ENCODE measurements at regions not wholly inside any gene's neighbourhood (a gene's known extent, or its start where the extent isn't known, plus 50 kb on each side); places are given as distances from the start of the nearest gene placed in this dataset.

GRCh38 chr18:66931010-66931409, 327.1 kb upstream of the CDH19 start:
- no peaks in the 10 kb centered on the region for H3K9me3 ChIP-seq (ENCODE audit: insufficient read depth, low read length)
- H2AFZ ChIP-seq (ENCODE audit: low read depth, low read length, severe bottlenecking) = no peak overlapping the region
- no peaks in the 10 kb centered on the region for H3F3A ChIP-seq (ENCODE audit: insufficient read depth)
- H3K27ac ChIP-seq (ENCODE audit: low read depth, low read length) = no peak overlapping the region
- H4K20me1 ChIP-seq (ENCODE audit: low read depth, low read length) = no peaks in the 10 kb centered on the region
- H3K27me3 ChIP-seq (ENCODE audit: low read length) = no peaks in the 10 kb centered on the region
- H3K79me2 ChIP-seq (ENCODE audit: insufficient read depth, low read length) = no peaks in the 10 kb centered on the region
- H3K36me3 ChIP-seq (ENCODE audit: low read length) = no peaks in the 10 kb centered on the region
- TF ChIP-seq EZH2phosphoT487 (conservative IDR thresholded peaks at IDR 0.05; ENCODE audit: low read length) (no peak), CTCF (IDR thresholded peaks at IDR 0.05; ENCODE audit: insufficient read depth, low read length, poor library complexity, severe bottlenecking) (no peak)
- no peak overlapping the region for H3K4me3 ChIP-seq (ENCODE audit: insufficient read depth, low read length, poor library complexity, severe bottlenecking)
- no peak overlapping the region for H3K9ac ChIP-seq (ENCODE audit: low read length)
- no peak overlapping the region for H3K4me2 ChIP-seq (ENCODE audit: low read depth, low read length, poor library complexity, severe bottlenecking)
- H3K9me2 ChIP-seq (replicated peaks; ENCODE audit: insufficient read depth, low read length) = no peaks in the 10 kb centered on the region

GRCh38 chr18:66916834-66917233, 312.9 kb upstream of the CDH19 start:
- H3K4me3 ChIP-seq (ENCODE audit: insufficient read depth, low read length, poor library complexity, severe bottlenecking) = no peak overlapping the region
- no peaks in the 10 kb centered on the region for H3K27me3 ChIP-seq (ENCODE audit: low read length)
- H3F3A ChIP-seq (ENCODE audit: insufficient read depth) = no peaks in the 10 kb centered on the region
- TF ChIP-seq CTCF (IDR thresholded peaks at IDR 0.05; ENCODE audit: insufficient read depth, low read length, poor library complexity, severe bottlenecking) (no peak), EZH2phosphoT487 (conservative IDR thresholded peaks at IDR 0.05; ENCODE audit: low read length) (no peak)
- H3K36me3 ChIP-seq (ENCODE audit: low read length) = no peaks in the 10 kb centered on the region
- H3K9me3 ChIP-seq (ENCODE audit: insufficient read depth, low read length) = no peaks in the 10 kb centered on the region
- H3K9ac ChIP-seq (ENCODE audit: low read length) = no peak overlapping the region
- H2AFZ ChIP-seq (ENCODE audit: low read depth, low read length, severe bottlenecking) = no peak overlapping the region
- H3K27ac ChIP-seq (ENCODE audit: low read depth, low read length) = no peak overlapping the region
- H3K79me2 ChIP-seq (ENCODE audit: insufficient read depth, low read length) = no peaks in the 10 kb centered on the region
- H3K9me2 ChIP-seq (replicated peaks; ENCODE audit: insufficient read depth, low read length) = no peaks in the 10 kb centered on the region
- H3K4me2 ChIP-seq (ENCODE audit: low read depth, low read length, poor library complexity, severe bottlenecking) = no peak overlapping the region
- H4K20me1 ChIP-seq (ENCODE audit: low read depth, low read length) = no peaks in the 10 kb centered on the region

- Histone ChIP-seq H4K20me1 (ENCODE audit: low read depth, low read length) (no peaks in the 10 kb centered on the region), H3K9me2 (replicated peaks; ENCODE audit: insufficient read depth, low read length) (0 out of 2 replicates have a peak, but pooled peaks cover 3% of the 10 kb centered on the region), H3K9ac (ENCODE audit: low read length) (no peak overlapping the region), H2AFZ (ENCODE audit: low read depth, low read length, severe bottlenecking) (no peak overlapping the region), H3K27me3 (ENCODE audit: low read length) (no peaks in the 10 kb centered on the region), H3K9me3 (ENCODE audit: insufficient read depth, low read length) (no peaks in the 10 kb centered on the region), H3K4me2 (ENCODE audit: low read depth, low read length, poor library complexity, severe bottlenecking) (no peak overlapping the region), H3K36me3 (ENCODE audit: low read length) (no peaks in the 10 kb centered on the region), H3K79me2 (ENCODE audit: insufficient read depth, low read length) (no peaks in the 10 kb centered on the region), H3K4me3 (ENCODE audit: insufficient read depth, low read length, poor library complexity, severe bottlenecking) (no peak overlapping the region), H3K27ac (ENCODE audit: low read depth, low read length) (no peak overlapping the region), H3F3A (ENCODE audit: insufficient read depth) (no peaks in the 10 kb centered on the region)
- no peak for TF ChIP-seq EZH2phosphoT487 (conservative IDR thresholded peaks at IDR 0.05; ENCODE audit: low read length)
- no peak for TF ChIP-seq CTCF (IDR thresholded peaks at IDR 0.05; ENCODE audit: insufficient read depth, low read length, poor library complexity, severe bottlenecking)
Measured at GRCh38 chr18:66900837-66901236, 296.9 kb upstream of the CDH19 start.

Data from SU-DHL-6 (cell line).